Stimulated activated CD4-positive, alpha-beta T cell treated with anti-CD3 and anti-CD28 coated beads, Interleukin-2, amount 100 ng/mL, for 48 hours (primary cell): ENCODE measurements at regions not wholly inside any gene's neighbourhood (a gene's known extent, or its start where the extent isn't known, plus 50 kb on each side); places are given as distances from the start of the nearest gene placed in this dataset.

ENCODE experiments used
- DNase-seq, 2 donors: peaks; one replicate each; pipeline ENCODE4 v3.0.0-alpha.2; 2020

DNA sequence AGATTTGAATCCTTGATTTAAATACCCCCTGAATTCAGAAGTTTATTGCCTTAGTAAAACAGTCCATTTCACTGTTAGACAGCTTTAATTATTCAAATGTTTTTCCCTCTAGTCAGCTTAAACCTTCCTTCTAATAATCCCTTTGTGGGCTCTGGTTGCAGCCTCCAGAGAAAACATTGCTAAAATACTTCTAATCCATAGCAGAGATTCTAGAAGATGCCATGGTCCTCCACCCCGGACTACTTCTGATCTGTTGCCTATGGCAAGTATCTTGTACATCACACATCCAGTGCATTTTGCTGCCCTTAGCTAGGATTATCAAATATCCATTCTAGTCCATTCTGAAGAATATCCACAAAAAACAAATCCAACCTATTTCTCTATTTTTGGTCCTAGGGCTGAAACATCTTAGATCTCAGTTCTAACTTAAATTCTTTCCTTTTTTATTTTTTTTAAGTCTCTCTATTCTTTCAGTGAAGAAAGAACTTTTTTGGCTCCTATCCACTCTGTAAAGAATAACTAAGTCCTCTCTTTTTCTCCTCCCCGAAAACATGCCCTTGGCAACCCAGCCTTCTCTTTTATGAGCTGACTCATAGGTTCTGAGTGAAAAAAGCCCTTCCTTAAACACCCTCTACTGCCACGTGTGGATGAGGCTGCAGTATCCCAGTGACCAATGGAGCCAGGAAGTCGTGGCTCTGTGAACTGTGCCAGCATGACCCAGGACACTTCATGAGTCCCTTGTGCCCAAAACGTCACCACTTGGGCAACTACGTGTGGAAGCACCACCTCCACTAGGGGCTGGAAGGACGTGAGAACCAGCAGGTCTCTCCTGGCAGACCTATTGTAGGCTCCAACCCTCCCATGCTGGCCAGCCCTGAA, 349.8 kb downstream of the TNS1 start:
- DNase-seq = no peak

GRCh38 chr2:217650716-217651360, 352.0 kb downstream of the TNS1 start:
- no peak for DNase-seq

DNA sequence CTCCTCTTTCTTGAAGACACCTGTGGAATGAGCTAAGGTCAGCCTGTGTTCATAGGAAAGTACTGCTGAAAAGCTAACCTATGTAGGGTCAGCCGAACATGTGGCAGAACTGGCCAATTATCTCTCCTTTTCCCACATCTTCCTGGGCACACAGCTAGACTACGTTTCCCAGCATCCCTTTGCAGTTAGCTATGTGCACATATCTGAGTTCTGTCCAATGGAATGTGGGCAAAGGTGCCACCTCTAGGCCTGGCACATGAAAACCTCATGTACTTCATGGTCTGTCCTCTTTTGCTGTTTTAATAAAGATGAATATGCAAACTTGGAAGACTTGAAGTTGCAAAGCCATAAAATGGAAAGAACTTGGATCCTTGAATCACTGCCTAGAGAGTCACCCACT, 352.6 kb downstream of the TNS1 start:
- DNase-seq = no peak

GRCh38 chr2:217647925-217648324, 354.9 kb downstream of the TNS1 start:
- no peak for DNase-seq

- DNase-seq = no peak
Measured at GRCh38 chr2:217647226-217647625, 355.6 kb downstream of the TNS1 start.

- no peak for DNase-seq
Measured at GRCh38 chr2:217645896-217646295, 356.9 kb downstream of the TNS1 start.

DNA sequence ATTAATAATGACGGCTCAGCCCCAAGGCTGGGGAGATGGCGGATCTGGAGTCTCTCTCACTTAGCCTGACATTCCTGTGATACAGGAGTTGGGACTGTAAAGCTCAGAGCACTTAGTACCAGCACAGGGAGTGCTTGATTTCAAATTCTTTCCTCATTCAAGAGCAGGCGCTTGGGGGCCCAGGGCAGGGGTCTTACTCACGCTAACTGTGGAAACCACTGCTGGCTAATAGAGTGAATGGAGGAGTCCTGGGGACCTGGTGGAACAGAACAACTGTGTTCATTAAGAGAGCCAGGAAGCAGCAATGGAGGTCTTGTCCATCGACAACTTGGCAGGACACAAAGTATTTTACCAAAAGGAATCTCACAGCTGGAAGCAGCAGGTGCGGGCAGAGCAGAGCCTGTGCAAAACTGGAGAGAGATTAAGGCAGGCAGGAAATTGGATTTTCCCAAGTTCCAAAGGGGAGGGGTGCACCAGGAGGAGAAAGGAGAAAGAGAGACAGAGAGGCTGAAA, 358.9 kb downstream of the TNS1 start:
- no peak for DNase-seq

DNA sequence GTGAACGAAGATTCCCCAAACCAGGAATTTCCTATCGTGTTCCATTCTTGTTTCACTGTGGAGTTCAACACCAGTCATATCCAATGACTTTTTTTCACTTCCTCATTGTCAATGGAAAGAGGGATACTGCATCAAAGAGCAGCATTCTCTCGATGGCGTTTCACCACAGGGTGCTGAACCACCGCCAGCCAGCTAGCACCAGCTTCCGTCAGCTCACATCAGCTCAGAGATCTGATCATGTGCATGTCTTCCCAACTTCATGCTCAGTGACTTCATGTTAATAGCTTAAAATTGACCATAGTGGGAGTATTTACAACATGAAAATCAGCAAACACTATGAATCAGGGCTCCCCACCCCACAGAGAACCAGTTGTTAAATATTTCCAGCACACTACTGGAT, 359.9 kb downstream of the TNS1 start:
- no peak for DNase-seq

- no peak for DNase-seq
Measured at GRCh38 chr2:217641960-217642359, 360.8 kb downstream of the TNS1 start.

- no peak for DNase-seq
Measured at GRCh38 chr2:217639481-217639880, 363.3 kb downstream of the TNS1 start.

GRCh38 chr2:217638533-217638932, 364.3 kb downstream of the TNS1 start:
- DNase-seq = no peak

DNA sequence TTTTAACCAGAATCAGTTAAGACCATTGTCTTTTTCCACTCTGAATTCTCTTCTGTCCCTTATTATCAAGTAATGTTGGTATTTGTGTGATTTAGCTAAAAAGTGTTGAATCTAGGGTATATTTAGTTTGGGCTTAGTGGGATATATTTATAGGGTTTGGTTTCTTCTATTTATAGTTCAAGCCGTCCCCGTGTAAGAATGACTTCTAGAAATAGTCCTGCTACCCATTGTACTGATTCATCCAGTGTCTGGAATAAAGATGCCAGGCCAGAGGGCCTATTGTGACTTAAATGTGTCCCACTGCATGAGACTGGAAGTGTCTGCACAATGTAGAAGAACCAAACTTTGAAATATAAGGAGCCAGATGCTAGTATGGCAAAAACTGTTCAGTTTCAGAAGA, 364.8 kb downstream of the TNS1 start:
- no peak for DNase-seq

- DNase-seq = no peak
Measured at GRCh38 chr2:217636991-217637561, 365.7 kb downstream of the TNS1 start.

DNA sequence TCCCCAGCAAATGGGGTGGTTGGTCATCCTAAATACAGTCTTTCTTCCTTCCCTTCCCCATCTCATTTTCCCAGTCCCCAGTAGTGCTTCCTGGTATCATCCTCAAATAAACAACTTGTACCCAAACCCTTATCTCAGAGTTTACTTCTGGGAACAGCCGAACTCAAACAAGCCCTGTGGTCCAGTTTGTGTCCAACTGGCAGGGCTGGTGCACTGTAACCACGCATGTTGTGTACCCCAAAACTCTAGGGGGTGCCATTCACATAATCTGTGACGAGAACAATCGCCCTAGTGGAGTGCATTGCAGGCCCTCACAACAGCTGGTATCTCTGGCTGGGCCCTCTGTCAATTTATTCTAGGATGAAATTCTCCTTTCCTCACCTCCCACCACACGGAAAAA, 366.2 kb downstream of the TNS1 start:
- DNase-seq = no peak

DNA sequence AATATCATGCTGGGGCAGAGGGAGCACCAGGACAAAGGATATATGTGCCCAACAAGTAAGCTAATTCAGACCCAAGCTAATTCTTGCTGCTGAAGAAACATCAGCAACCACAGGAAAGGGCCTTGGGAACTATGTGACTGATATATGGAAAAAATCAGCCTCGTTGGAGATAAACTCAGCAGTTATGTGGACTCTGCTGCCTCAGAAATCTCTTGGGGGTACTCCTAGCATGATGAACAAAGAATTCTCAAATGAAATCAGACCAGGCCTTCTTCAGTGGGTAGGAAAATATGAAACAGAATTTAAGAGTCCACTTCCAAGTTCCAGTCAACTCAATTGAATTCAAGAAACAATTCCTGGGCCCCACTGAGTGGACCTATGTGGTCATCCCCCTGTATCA, 367.9 kb downstream of the TNS1 start:
- DNase-seq = no peak

GRCh38 chr2:217632043-217632442, 370.8 kb downstream of the TNS1 start:
- DNase-seq = no peak

GRCh38 chr2:217631115-217631514, 371.7 kb downstream of the TNS1 start:
- no peak for DNase-seq

DNA sequence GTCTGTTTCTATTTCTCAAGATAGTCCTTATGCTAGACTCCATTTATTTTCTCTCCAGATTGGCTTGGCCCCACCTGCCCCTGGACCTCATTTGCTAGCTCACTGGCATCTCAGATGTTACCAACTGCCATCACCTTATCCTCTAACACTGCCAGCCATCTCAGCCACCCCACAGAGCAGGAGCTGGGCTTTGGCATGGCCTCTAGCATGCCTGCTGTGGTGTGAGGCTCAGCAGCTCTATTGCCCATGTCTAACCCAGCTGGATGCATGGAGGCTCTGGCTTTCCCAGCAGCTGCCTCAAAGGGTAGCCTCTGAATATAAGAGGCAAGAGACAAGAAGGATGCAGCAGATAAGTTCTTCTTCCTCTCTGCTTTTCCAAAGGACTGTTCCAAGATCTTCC, 373.4 kb downstream of the TNS1 start:
- DNase-seq = no peak

DNA sequence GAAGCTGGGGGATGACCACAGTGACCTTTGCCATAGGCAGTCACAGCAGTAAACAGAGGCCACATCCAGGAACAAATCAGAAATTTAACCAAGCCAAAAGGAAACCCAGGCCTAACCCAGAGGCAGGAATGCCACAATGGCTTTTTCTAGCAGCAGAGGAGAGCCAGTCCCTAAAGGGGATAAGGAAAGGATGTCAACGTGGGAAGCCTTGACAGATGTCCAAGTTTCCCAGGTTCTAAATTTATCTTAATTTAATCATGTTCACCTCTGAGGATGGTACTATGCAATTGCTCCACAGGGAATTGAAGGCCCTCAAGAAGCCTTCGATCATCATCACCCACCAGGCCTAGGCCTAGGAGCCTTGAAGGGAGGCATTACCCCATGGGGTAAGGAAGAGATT, 374.7 kb downstream of the TNS1 start:
- no peak for DNase-seq

DNA sequence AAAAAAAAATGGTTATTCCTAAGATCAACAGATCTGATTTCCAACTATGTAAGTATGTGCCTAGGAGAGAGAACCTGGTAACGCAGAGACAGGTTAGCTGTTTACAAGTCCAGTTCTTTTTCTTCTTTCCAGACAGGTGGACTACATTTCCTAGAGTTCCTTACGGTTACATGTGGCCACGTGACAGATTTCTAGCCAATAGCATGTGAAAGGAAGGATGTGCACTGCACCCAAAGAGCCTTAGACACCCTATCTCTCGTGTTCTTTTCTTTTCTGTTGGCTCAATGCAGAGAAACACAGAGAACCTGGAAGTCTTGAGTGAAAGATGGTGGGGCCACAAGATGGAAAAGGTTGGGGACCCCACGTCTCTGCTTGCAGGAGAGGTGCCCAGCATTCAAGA, 375.9 kb downstream of the TNS1 start:
- DNase-seq = no peak

DNA sequence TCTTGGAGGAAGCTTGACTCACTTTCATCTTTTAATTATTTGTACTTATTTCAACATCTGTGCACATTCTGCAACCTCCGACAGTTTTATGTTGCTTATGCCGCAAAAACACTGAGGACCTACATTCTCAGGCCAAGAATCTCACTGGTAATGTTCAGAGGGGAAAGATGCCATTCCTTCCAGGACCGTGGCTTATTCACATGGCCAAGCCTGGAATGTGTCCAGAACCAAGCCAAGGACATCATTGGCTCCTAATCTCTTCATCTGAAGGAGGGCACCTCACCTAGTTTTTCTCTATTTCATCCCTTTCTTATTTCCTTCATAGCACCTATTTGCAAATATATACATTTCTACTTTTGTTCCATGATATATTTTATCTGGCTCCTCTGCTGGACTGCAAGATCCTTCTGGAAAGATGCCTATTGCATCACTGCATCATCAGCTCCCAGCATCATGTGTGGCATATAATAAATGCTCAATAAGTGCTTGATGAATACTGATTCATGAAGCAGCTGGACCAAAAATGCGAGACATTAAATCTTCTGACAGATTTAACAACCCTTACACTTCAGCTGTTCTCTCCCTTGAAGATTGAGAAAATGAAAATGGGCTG, 377.1 kb downstream of the TNS1 start:
- no peak for DNase-seq

GRCh38 chr2:217623281-217623912, 379.4 kb downstream of the TNS1 start:
- no peak for DNase-seq
